HepG2 (cell line): ENCODE measurements at regions not wholly inside any gene's neighbourhood (a gene's known extent, or its start where the extent isn't known, plus 50 kb on each side); places are given as distances from the start of the nearest gene placed in this dataset.

Source experiments
- ATAC-seq: fragments of 200-7000 bp; cut with Tn5 transposase; 3 replicates; pipeline ENCODE4 v1.9.1; 2020; ENCODE audit warnings: mild to moderate bottlenecking, moderate library complexity
- BruUV-seq: library from RNA; stranded (reverse); fragments of 400-500 nt; replicated peaks from 2 replicates; lab custom pipeline; 2021; lab: Mats Ljungman, UMichigan
- CTCF ChIA-PET: fragments of 300-600 bp; formaldehyde crosslinking; extraction: SDS; loops from one replicate; lab custom pipeline; 2021; ENCODE audit warnings: low total read pairs, inconsistent platforms, low intra/inter-chr PET ratio; lab: Yijun Ruan, JAX
- POLR2A ChIA-PET: fragments of 350-600 bp; sonication (Branson Sonifier 250); formaldehyde crosslinking; loops from one replicate; lab custom pipeline; 2020; ENCODE audit warnings: antibody characterized with exemption, inconsistent platforms; lab: Yijun Ruan, JAX
- DNase-seq: peaks from one replicate; pipeline ENCODE4 v3.0.0-alpha.2; 2015; ENCODE audit warnings: low spot score
- FAIRE-seq: peaks from 3 replicates; lab custom pipeline; 2011; peaks lifted over from hg19 to GRCh38; lab: Jason Lieb, UNC
- H2AFZ ChIP-seq: one replicate; pipeline ENCODE4 v1.6.1; 2011; ENCODE audit warnings: low read length, inconsistent platforms
- H3K27ac ChIP-seq: fragments of 300-600 bp; 3 replicates; pipeline ENCODE4 v1.8.0; 2011; ENCODE audit warnings: mixed run types, mild to moderate bottlenecking, mixed read lengths, low read length, inconsistent platforms; ENCODE audit not compliant: insufficient read depth; ENCODE audit errors: extremely low read length
- H3K27me3 ChIP-seq, 2 experiments: fragments of 200-600 bp in 1 of 2; 2 replicates in 1 of 2; 3 replicates in 1 of 2; pipeline versions ENCODE4 v1.6.0 to v1.8.0; 2011; ENCODE audit warnings: low read length in 2 of 2, mild to moderate bottlenecking in 2 of 2, moderate library complexity in 2 of 2, inconsistent platforms in 1 of 2; ENCODE audit not compliant: insufficient read depth in 2 of 2, control insufficient read depth in 1 of 2
- H3K36me3 ChIP-seq, 2 experiments: fragments of 200-600 bp in 1 of 2; replicated peaks in 1 of 2; 2 replicates in 1 of 2; 3 replicates in 1 of 2; pipeline versions ENCODE4 v1.5.1 to v1.8.0; 2011; ENCODE audit warnings: low read length in 2 of 2, inconsistent platforms in 1 of 2; ENCODE audit not compliant: insufficient read depth in 2 of 2, control insufficient read depth in 1 of 2
- H3K4me1 ChIP-seq: 2 replicates; pipeline ENCODE4 v1.5.1; 2012; ENCODE audit warnings: low read length, inconsistent platforms; ENCODE audit not compliant: insufficient read depth
- H3K4me2 ChIP-seq: 2 replicates; pipeline ENCODE4 v1.6.0; 2011; ENCODE audit warnings: low read depth, low read length, inconsistent platforms
- H3K4me3 ChIP-seq, 3 experiments: fragments of 200-600 bp in 1 of 3; sonication (generic), shearing (Covaris generic) in 1 of 3; replicated peaks in 1 of 3; 2 replicates each; pipeline ENCODE4 v1.5.1; 2011 to 2016; ENCODE audit warnings: low read length in 3 of 3, inconsistent platforms in 2 of 3, low read depth in 2 of 3, mild to moderate bottlenecking in 2 of 3, control low read depth in 1 of 3, mixed read lengths in 1 of 3; ENCODE audit not compliant: insufficient read depth in 1 of 3
- H3K79me2 ChIP-seq: one replicate; pipeline ENCODE4 v1.6.1; 2011; ENCODE audit warnings: low read length, inconsistent platforms; ENCODE audit not compliant: insufficient read depth
- H3K9ac ChIP-seq: 2 replicates; pipeline ENCODE4 v1.6.0; 2011; ENCODE audit warnings: mild to moderate bottlenecking, low read depth, low read length, inconsistent platforms; ENCODE audit not compliant: insufficient read depth
- H3K9me3 ChIP-seq: 2 replicates; pipeline ENCODE4 v1.5.1; 2012; ENCODE audit warnings: mild to moderate bottlenecking, low read length
- H4K20me1 ChIP-seq: 2 replicates; pipeline ENCODE4 v1.6.0; 2011; ENCODE audit warnings: inconsistent platforms, mild to moderate bottlenecking, low read length, moderate library complexity; ENCODE audit not compliant: insufficient read depth
- ARID3A ChIP-seq: IDR thresholded peaks from 2 replicates; pipeline ENCODE4 v1.6.1; 2012; ENCODE audit warnings: low read depth, low read length, improper control_type of control experiment
- CEBPB ChIP-seq: IDR thresholded peaks from 2 replicates; pipeline ENCODE4 v1.6.1; 2011; ENCODE audit warnings: low read depth, low read length, improper control_type of control experiment, borderline replicate concordance
- CREB1 ChIP-seq, 2 experiments: fragments of 450-650 bp in 1 of 2; IDR thresholded peaks; 2 replicates each; pipeline ENCODE4 v1.6.1; 2016 to 2017; ENCODE audit warnings: control low read depth in 1 of 2, mild to moderate bottlenecking in 1 of 2, missing compliant biosample characterization in 1 of 2, missing genetic modification characterization in 1 of 2
- TBP ChIP-seq: sonication (generic); formaldehyde crosslinking; IDR thresholded peaks from 2 replicates; pipeline ENCODE4 v1.5.0; 2020; ENCODE audit warnings: missing genetic modification reagents
- ZNF703 ChIP-seq: sonication (generic); formaldehyde crosslinking; IDR thresholded peaks from 2 replicates; pipeline ENCODE4 v1.5.1; 2020; ENCODE audit warnings: missing genetic modification reagents, mild to moderate bottlenecking, moderate library complexity, borderline replicate concordance
- ZNF83 ChIP-seq: sonication (generic); formaldehyde crosslinking; IDR thresholded peaks from 2 replicates; pipeline ENCODE4 v1.4.0; 2020; ENCODE audit warnings: missing genetic modification reagents, mild to moderate bottlenecking, borderline replicate concordance
- WGBS: methylation state at CpG from one replicate; pipeline ENCODE4 v1.1.6; 2017; ENCODE audit warnings: low lambda C conversion rate; 5-methylcytosine and 5-hydroxymethylcytosine counted together
- in situ Hi-C: cut with HindIII; loops from 2 replicates; pipeline ENCODE4 v1.10.0; 2017; ENCODE audit warnings: low pct_unique_long_range_greater_than_20kb; ENCODE audit not compliant: extremely low pct_ligation_motif_present
- intact Hi-C: fragments of 100-400 bp; cut with micrococcal nuclease; formaldehyde crosslinking; loops from one replicate; pipeline ENCODE4 v1.10.0; 2022; ENCODE audit not compliant: unreplicated experiment
- TF ChIP-seq, protein P1 (sequence below): IDR thresholded peaks from 2 replicates; pipeline ENCODE4 v1.6.1; 2016; ENCODE audit warnings: low read depth, missing genetic modification reagents, missing compliant biosample characterization
- TF ChIP-seq, protein P2 (sequence below): sonication (generic); formaldehyde crosslinking; IDR thresholded peaks from 2 replicates; pipeline ENCODE4 v1.4.0; 2020; ENCODE audit warnings: low read depth, mild to moderate bottlenecking, missing genetic modification reagents

DNA sequence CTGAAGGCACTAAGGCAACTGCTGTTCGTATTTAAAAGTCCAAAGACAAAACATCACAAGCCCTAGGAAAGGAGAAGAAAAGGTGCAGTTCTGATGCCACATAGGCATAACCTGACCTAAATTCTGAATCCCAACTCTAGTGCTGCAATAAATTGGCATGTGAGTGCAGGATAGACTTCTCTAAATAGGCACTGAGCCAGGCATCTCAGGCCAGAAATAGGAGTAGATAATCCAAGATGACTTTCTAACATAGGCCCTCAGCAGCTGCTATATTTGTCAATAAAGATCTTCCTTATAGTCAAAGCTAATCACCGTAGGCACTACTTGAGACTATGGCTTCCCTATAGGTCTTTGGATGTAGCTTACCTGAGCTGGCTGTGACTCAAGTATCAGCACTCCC is 1163.8 kb downstream of the SORCS1 start (continued):
- TF ChIP-seq, protein P1, sequence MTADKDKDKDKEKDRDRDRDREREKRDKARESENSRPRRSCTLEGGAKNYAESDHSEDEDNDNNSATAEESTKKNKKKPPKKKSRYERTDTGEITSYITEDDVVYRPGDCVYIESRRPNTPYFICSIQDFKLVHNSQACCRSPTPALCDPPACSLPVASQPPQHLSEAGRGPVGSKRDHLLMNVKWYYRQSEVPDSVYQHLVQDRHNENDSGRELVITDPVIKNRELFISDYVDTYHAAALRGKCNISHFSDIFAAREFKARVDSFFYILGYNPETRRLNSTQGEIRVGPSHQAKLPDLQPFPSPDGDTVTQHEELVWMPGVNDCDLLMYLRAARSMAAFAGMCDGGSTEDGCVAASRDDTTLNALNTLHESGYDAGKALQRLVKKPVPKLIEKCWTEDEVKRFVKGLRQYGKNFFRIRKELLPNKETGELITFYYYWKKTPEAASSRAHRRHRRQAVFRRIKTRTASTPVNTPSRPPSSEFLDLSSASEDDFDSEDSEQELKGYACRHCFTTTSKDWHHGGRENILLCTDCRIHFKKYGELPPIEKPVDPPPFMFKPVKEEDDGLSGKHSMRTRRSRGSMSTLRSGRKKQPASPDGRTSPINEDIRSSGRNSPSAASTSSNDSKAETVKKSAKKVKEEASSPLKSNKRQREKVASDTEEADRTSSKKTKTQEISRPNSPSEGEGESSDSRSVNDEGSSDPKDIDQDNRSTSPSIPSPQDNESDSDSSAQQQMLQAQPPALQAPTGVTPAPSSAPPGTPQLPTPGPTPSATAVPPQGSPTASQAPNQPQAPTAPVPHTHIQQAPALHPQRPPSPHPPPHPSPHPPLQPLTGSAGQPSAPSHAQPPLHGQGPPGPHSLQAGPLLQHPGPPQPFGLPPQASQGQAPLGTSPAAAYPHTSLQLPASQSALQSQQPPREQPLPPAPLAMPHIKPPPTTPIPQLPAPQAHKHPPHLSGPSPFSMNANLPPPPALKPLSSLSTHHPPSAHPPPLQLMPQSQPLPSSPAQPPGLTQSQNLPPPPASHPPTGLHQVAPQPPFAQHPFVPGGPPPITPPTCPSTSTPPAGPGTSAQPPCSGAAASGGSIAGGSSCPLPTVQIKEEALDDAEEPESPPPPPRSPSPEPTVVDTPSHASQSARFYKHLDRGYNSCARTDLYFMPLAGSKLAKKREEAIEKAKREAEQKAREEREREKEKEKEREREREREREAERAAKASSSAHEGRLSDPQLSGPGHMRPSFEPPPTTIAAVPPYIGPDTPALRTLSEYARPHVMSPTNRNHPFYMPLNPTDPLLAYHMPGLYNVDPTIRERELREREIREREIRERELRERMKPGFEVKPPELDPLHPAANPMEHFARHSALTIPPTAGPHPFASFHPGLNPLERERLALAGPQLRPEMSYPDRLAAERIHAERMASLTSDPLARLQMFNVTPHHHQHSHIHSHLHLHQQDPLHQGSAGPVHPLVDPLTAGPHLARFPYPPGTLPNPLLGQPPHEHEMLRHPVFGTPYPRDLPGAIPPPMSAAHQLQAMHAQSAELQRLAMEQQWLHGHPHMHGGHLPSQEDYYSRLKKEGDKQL (CRISPR knock-in tag): no peak
- no peak for TF ChIP-seq TBP (CRISPR knock-in tag)

- no peak for FAIRE-seq
- H3K27me3 ChIP-seq: no peaks in the 10 kb centered on the region
- no peaks in the 10 kb centered on the region for H3K36me3 ChIP-seq
- POLR2A ChIA-PET: no interaction called here
- TF ChIP-seq ZNF83 (CRISPR knock-in tag) (no peak), CEBPB (peak; percentile 71; the same call in 1 of the 2 replicates), CREB1 (IDR thresholded peaks at IDR 0.05) (no peak), CREB1 (CRISPR knock-in tag; IDR thresholded peaks at IDR 0.05) (peak; percentile 54), ZNF703 (CRISPR knock-in tag) (no peak), ARID3A (peak; percentile 28; the same call in 1 of the 2 replicates)
- TF ChIP-seq, protein P2, sequence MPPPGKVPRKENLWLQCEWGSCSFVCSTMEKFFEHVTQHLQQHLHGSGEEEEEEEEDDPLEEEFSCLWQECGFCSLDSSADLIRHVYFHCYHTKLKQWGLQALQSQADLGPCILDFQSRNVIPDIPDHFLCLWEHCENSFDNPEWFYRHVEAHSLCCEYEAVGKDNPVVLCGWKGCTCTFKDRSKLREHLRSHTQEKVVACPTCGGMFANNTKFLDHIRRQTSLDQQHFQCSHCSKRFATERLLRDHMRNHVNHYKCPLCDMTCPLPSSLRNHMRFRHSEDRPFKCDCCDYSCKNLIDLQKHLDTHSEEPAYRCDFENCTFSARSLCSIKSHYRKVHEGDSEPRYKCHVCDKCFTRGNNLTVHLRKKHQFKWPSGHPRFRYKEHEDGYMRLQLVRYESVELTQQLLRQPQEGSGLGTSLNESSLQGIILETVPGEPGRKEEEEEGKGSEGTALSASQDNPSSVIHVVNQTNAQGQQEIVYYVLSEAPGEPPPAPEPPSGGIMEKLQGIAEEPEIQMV (CRISPR knock-in tag): no peak
- TF ChIP-seq, all 625 proteins: peak for 3
- Histone ChIP-seq H4K20me1 (no peaks in the 10 kb centered on the region), H3K4me2 (no peak overlapping the region), H2AFZ (no peak overlapping the region), H3K4me3 (no peak overlapping the region), H3K79me2 (no peaks in the 10 kb centered on the region), H3K9me3 (peaks cover 82% of the 10 kb centered on the region), H3K27ac (no peak overlapping the region), H3K4me1 (no peaks in the 10 kb centered on the region), H3K9ac (no peak overlapping the region)
- intact Hi-C loops: no loop called here
- DNase-seq: peak; percentile 2
- no TSS peak for BruUV-seq
- 1% methylated on average over 3 of the region's 3 CpGs for WGBS
- ATAC-seq: no peak; the same call in 2 of the 3 replicates
- in situ Hi-C loops: no loop called here
- CTCF ChIA-PET: no interaction called here
Measured at GRCh38 chr10:105993609-105994008, 1170.9 kb downstream of the SORCS1 start.
